Heart right ventricle (tissue), 16 donors: ENCODE measurements at regions not wholly inside any gene's neighbourhood (a gene's known extent, or its start where the extent isn't known, plus 50 kb on each side); places are given as distances from the start of the nearest gene placed in this dataset.

Experiments used
- ATAC-seq, 8 donors: fragments of 200-7000 bp; cut with Tn5 transposase; one replicate each; pipeline ENCODE4 v1.9.1; 2020; ENCODE audit warnings: mild to moderate bottlenecking in 8 of 8, moderate library complexity in 8 of 8, moderate number of reproducible peaks in 1 of 8
- DNase-seq, 2 donors: peaks; one replicate each; pipeline ENCODE4 v3.0.0-alpha.2; 2020
- H3K27ac ChIP-seq, 10 donors: fragments of 200-600 bp; sonication (generic) in 2 of 10; one replicate each; pipeline versions ENCODE4 v1.5.0 to v1.8.0; 2020 to 2022; ENCODE audit warnings: mild to moderate bottlenecking in 3 of 10
- H3K27me3 ChIP-seq, 7 donors: fragments of 200-600 bp; one replicate each; pipeline ENCODE4 v1.8.0; 2021 to 2022; ENCODE audit warnings: mild to moderate bottlenecking in 2 of 7
- H3K36me3 ChIP-seq, 9 donors: fragments of 200-600 bp; sonication (generic) in 1 of 9; one replicate each; pipeline versions ENCODE4 v1.5.0 to v1.8.0; 2020 to 2022; ENCODE audit warnings: mild to moderate bottlenecking in 2 of 9
- H3K4me1 ChIP-seq, 9 donors: fragments of 200-600 bp; sonication (generic) in 1 of 9; one replicate each; pipeline versions ENCODE4 v1.5.0 to v1.8.0; 2020 to 2022; ENCODE audit warnings: mild to moderate bottlenecking in 4 of 9
- H3K4me3 ChIP-seq, 10 donors: fragments of 200-600 bp; sonication (generic) in 2 of 10; one replicate each; pipeline versions ENCODE4 v1.5.0 to v1.8.0; 2020 to 2022; ENCODE audit warnings: mild to moderate bottlenecking in 7 of 10, moderate library complexity in 2 of 10
- H3K9me3 ChIP-seq, 11 donors: fragments of 200-600 bp in 10 of 11; sonication (generic) in 2 of 11; one replicate each; pipeline versions ENCODE4 v1.5.0 to v1.8.0; 2013 to 2022; ENCODE audit warnings: mild to moderate bottlenecking in 2 of 11, control low read depth in 1 of 11, moderate library complexity in 1 of 11
- CTCF ChIP-seq, 9 donors: fragments of 200-600 bp; sonication (generic) in 2 of 9; IDR thresholded peaks; one replicate each; pipeline versions ENCODE4 v1.5.0 to v1.8.0; 2021 to 2022; ENCODE audit warnings: antibody characterized with exemption in 9 of 9, mild to moderate bottlenecking in 5 of 9, moderate library complexity in 1 of 9
- WGBS, 2 donors: extraction: QIAGEN DNeasy Blood & Tissue Kit; methylation state at CpG; one replicate each; pipeline ENCODE4 v1.1.7; 2013; ENCODE audit warnings: inconsistent platforms in 1 of 2; 5-methylcytosine and 5-hydroxymethylcytosine counted together
- intact Hi-C, 10 donors: fragments of 100-400 bp; cut with DNase I; formaldehyde crosslinking; loops; one replicate each; pipeline versions ENCODE4 v1.11.1 to v1.14.2; 2022
- donor health status: Arrhythmogenic right ventricular cardiomyopathy.
- donor health status: ischemic (EF 13 %, LVEDD 7.1; RV severe dilation, severe dysfunction).
- donor health status: healthy with polysubstance abuse.
- donor health status: DM: no; HTN: yes; CAD: no.
- donor health status: DM: no; HTN: no; CAD: no.
- donor health status: ischemic (EF 25% LVEDD 6.9; RV normal size, moderate dysfunction).
- donor health status: ischemic (EF 25% LVEDD 5.7; RV mildly dilated, moderate dysfunction).
- donor health status: healthy.
- donor health status: DM: yes; HTN: yes; CAD: no.
- donor health status: Ischemic cardiomyopathy.
- donor health status: ischemic (EF 35%, LVEDD 5.7; RV mildly dilated, moderate dysfunction).
- donor health status: nonischemic (EF 11% LVEDD 7.7; RV severe dilation, severe dysfunction).
- donor health status: DM: yes; HTN: yes; CAD: no.
- donor health status: PGD.
- donor health status: ischemic (EF 29% LVEDD 5.4; RV normal size, mild dysfunction).
- donor health status: nonischemic (EF 23%, LVEDD 6.1; RV moderate dilation, normal function).

GRCh38 chr20:50355590-50356524 lies 154.3 kb upstream of the PTPN1 start:
- ATAC-seq (no peak), DNase-seq (no peak)
- H3K9me3 ChIP-seq: no peaks in the 10 kb centered on the region
- intact Hi-C loops: no loop called here
- H3K36me3 ChIP-seq: no peaks in the 10 kb centered on the region
- H3K27ac ChIP-seq: no peak overlapping the region
- no peak overlapping the region for H3K4me3 ChIP-seq
- no peaks in the 10 kb centered on the region for H3K27me3 ChIP-seq
- TF ChIP-seq CTCF (IDR thresholded peaks at IDR 0.05): no peak
- peaks cover 0 to 8% (median 0%) of the 10 kb centered on the region in 9 donors for H3K4me1 ChIP-seq
- WGBS, 2 donors: 80 to 89% methylated on average over 11 to 12 of the region's 12 CpGs

- no peaks in the 10 kb centered on the region for H3K27me3 ChIP-seq
- no peaks in the 10 kb centered on the region for H3K9me3 ChIP-seq
- ATAC-seq (no peak), DNase-seq (no peak)
- intact Hi-C loops: no loop called here
- no peaks in the 10 kb centered on the region for H3K36me3 ChIP-seq
- 70 to 71% methylated on average over 14 of the region's 14 CpGs for WGBS, 2 donors
- H3K4me3 ChIP-seq: no peak overlapping the region
- no peak overlapping the region for H3K27ac ChIP-seq
- TF ChIP-seq CTCF (IDR thresholded peaks at IDR 0.05): no peak
- peaks cover 0 to 8% (median 0%) of the 10 kb centered on the region in 9 donors for H3K4me1 ChIP-seq
Measured at GRCh38 chr20:50356525-50356885, 153.7 kb upstream of the PTPN1 start.

- TF ChIP-seq CTCF (IDR thresholded peaks at IDR 0.05): no peak
- Histone ChIP-seq H3K4me1 (peaks cover 0 to 8% (median 0%) of the 10 kb centered on the region in 9 donors), H3K9me3 (no peaks in the 10 kb centered on the region), H3K27ac (no peak overlapping the region), H3K4me3 (no peak overlapping the region), H3K27me3 (no peaks in the 10 kb centered on the region), H3K36me3 (no peaks in the 10 kb centered on the region)
- WGBS, 2 donors: 81 to 82% methylated on average over 16 of the region's 16 CpGs
- DNase-seq (no peak), ATAC-seq (no peak)
- intact Hi-C loops: no loop called here
Measured at GRCh38 chr20:50356962-50357782, 153.0 kb upstream of the PTPN1 start.

- TF ChIP-seq CTCF (IDR thresholded peaks at IDR 0.05): no peak
- peak in 1 of 8 donors; percentile 38 for ATAC-seq
- Histone ChIP-seq H3K4me1 (peaks cover 0 to 8% (median 0%) of the 10 kb centered on the region in 9 donors), H3K4me3 (no peak overlapping the region), H3K9me3 (no peaks in the 10 kb centered on the region), H3K27ac (no peak overlapping the region), H3K27me3 (no peaks in the 10 kb centered on the region), H3K36me3 (no peaks in the 10 kb centered on the region)
- 84 to 85% methylated on average over 6 of the region's 6 CpGs for WGBS, 2 donors
- DNase-seq: no peak
- intact Hi-C loops: no loop called here
Measured at GRCh38 chr20:50357783-50358161, 152.4 kb upstream of the PTPN1 start.
